Stimulated activated CD4-positive, alpha-beta T cell treated with anti-CD3 and anti-CD28 coated beads, Interleukin-15, amount 100 ng/mL, for 24 hours (primary cell): ENCODE measurements at regions not wholly inside any gene's neighbourhood (a gene's known extent, or its start where the extent isn't known, plus 50 kb on each side); places are given as distances from the start of the nearest gene placed in this dataset.
"Not testable (repeated sequence)": the region's sequence is repeated elsewhere in the genome, so short reads cannot be mapped to it uniquely, and the experiment has no call there.

Source experiments
- DNase-seq: peaks from one replicate; pipeline ENCODE4 v3.0.0-alpha.2; 2020

DNA sequence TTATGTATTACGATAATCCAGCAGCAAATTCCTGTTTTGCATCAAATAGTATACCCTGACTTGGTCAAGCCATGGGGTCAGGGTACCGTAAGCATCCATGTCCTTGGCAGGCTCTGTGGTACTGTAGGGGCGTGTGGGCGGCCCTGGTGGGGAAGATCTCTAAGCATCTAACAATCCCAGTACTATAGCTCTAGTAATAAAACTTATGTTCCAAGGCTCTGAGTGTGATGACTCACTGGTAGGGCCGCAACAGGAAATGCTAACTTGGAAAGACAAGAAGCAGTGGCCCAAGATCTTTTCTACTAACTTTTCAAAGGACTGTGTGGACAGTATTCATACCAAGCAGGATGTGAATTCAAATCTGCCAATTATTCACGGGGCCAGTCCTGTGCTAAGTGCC lies 63.8 kb downstream of the CLEC18A start:
- not testable (repeated sequence) for DNase-seq

DNA sequence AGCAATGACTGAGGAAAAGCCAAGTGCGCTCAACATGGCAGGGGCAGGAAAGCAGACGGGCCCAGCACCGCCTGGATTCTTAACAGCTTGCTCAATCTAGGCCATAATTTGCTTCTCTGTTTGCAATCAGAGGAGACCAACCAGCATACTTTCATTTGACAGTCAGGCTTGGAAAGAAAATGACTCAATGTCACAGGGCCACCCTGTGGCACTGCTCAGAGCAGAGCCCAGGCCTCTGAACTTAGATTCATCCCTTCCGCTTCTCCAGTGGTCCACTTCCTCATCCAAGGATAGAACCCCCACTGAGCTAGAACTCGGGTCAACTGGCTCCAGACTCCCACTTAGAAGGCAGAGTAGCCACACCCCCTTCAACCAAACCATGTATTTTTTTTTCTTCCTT lies 65.6 kb downstream of the CLEC18A start:
- not testable (repeated sequence) for DNase-seq

GRCh38 chr16:70018254-70018653 lies 67.1 kb downstream of the CLEC18A start:
- peak; percentile 25 for DNase-seq

- not testable (repeated sequence) for DNase-seq
Measured at GRCh38 chr16:70023207-70023606, 72.1 kb downstream of the CLEC18A start.

DNA sequence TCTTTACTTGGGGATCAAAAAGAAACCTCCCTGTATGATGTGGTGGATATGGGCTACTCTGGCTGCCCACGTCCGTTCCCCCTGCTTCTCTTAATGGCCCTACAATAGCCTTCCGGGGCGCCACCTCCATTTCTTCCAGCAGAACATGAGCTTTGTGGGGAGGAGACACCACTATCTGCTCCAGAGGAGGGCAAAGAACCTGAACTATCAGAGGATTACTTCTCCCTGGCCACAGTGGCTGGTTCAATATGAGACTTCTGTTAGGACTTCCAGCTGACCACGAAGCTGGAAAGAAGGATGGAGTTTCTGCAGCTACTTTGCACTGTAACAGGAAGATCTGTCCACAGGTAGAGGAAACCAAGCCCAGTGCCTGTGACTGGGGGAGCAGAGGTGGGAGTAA lies 72.8 kb downstream of the CLEC18A start:
- not testable (repeated sequence) for DNase-seq

DNA sequence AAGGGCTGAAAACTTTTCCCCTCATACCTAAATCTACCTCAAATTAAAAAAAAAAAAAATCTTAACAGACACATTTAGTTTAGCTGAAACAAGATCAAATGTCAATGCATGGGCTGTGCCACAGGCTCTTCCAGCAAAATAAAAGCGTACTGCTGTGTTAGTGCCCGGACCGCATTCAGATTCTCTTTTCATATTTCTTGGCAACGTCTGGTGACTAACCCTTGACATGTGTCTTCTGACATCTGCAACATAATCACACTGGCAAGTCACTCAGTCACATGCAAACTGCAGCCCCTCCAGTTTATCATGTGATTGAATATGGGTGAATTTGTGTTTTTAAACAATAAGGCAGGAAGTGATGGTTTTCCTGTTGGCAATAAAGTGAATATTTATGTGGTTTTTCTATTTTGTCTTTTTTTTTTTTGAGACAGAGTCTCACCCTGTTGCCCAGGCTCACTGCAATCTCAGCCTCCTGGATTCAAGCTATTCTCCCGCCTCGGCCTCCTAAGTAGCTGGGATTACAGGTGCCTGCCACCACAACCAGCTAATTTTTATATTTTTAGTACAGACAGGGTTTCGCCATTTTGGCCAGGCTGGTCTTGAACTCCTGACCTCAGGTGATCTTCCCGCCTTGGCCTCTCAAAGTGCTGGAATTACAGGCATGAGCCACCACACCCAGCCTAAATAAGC lies 75.2 kb downstream of the CLEC18A start:
- peak; percentile 7 for DNase-seq

- not testable (repeated sequence) for DNase-seq
Measured at GRCh38 chr16:70032906-70033305, 81.2 kb upstream of the PDPR start.

DNA sequence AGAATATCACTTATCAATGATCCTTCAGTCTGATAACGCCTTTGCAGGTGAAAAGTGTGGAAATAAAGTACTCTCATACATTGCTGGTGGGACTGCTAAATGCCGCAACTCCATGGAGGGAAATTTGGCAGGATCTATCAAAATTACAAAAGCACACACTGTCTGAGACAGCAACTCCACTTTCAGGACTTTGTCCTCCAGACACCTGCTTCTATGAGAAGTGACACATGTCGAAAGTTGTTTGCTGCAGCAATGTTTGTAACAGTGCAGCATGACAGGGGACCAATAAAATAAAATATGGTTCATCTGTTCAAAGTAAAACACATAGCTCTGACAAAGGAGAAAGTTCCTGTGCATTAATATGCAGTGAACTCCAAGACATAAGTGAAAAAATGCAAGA lies 76.2 kb upstream of the PDPR start:
- DNase-seq, result not testable (repeated sequence)

DNA sequence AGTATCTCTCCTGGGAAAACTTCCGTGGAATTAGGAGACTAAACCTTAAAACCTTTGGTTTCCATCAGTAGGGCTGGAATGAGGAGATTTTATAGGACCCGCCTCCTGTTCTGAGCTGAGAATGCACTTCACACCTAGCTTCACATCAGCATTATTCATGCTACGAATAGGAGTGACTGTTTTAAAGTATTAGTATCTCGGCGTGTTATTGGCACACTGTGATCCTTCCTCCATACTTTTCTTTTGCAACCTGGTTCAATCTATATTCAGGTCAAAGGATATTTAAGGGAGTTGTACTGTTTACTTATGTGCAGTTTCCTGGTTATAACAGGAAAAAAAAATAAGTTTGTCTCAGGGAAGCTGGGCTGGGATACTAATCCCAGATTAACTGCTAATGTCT lies 73.6 kb upstream of the PDPR start:
- not testable (repeated sequence) for DNase-seq

- not testable (repeated sequence) for DNase-seq
Measured at GRCh38 chr16:70043538-70044067, 70.5 kb upstream of the PDPR start.

GRCh38 chr16:70046560-70046959 lies 67.6 kb upstream of the PDPR start:
- DNase-seq, result not testable (repeated sequence)

GRCh38 chr16:70048083-70048482 lies 66.0 kb upstream of the PDPR start:
- not testable (repeated sequence) for DNase-seq

- DNase-seq, result not testable (repeated sequence)
Measured at GRCh38 chr16:70058056-70058455, 56.1 kb upstream of the PDPR start.

DNA sequence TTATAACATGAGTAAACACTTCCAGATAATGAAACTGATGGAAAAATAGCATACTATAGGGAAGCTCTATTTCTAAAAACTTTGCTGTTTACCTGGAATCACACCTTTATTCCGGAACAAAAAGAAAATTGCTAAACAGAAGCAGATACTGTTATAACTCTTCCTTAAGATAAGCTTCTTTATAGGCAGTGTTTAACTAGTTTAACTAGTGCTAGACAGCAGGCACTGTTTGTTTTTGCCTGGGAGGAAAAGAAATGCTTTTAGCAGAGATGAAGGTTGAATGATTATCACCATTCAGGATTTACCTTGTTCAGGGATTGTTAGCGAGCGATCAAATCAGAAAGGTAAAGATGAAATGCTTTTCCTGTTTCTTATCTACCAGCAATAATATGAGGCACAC lies 54.7 kb upstream of the PDPR start:
- DNase-seq, result not testable (repeated sequence)

DNA sequence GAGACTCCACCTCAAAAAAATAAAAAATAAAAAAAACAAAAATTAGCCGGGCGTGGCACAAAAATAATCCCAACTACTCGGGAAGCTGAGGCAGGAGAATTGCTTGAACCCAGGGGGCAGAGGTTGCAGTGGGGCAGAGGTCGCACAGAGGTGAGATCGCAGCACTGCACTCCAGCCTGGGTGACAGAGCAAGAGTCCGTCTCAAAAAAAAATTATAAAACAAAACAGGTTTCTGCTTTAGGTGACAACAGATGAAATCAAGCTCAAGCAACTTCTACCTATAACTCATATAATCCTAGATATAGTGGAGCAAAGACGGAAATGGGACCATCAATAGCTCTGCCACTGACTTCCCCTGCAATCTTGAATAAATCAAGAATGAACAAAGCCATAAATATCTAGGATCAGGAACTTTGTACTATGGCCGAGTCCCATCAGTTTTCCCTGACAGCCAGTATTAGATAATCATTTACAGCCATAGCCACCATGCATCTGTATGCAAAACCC lies 53.6 kb upstream of the PDPR start:
- DNase-seq, result not testable (repeated sequence)

- DNase-seq, result not testable (repeated sequence)
Measured at GRCh38 chr16:70061671-70062218, 52.4 kb upstream of the PDPR start.

- DNase-seq, result not testable (repeated sequence)
Measured at GRCh38 chr16:70062947-70063346, 51.2 kb upstream of the PDPR start.
